ENCODE measurements at regions not wholly inside any gene's neighbourhood (a gene's known extent, or its start where the extent isn't known, plus 50 kb on each side); places are given as distances from the start of the nearest gene placed in this dataset.

DNA sequence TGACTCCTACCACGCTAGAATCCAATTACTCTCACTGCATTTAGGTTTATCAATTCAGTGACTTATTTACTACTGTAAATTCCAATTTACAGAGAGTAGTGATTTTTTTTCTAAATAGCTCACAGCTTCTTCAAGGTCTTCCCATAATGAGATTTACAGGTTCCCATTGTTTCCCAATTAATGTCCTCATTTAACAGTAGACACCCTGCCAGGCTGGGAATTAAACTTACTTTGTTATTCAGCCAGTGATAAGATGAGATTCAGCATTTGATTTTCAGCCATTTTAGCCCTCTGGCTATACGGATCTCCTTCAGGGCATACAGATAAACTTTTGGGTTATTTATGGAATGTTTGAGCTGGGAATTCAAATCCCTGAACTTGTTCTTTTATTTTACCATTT is 582.9 kb upstream of the EYS start (continued):
- TF ChIP-seq HOXB13 (CRISPR knock-in tag; IDR thresholded peaks at IDR 0.05; ENCODE audit: low read depth) (no peak), GATA3 (IDR thresholded peaks at IDR 0.05; ENCODE audit: borderline replicate concordance) (no peak)
- TF ChIP-seq, protein P1, sequence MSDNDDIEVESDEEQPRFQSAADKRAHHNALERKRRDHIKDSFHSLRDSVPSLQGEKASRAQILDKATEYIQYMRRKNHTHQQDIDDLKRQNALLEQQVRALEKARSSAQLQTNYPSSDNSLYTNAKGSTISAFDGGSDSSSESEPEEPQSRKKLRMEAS (IDR thresholded peaks at IDR 0.05): no peak

DNA sequence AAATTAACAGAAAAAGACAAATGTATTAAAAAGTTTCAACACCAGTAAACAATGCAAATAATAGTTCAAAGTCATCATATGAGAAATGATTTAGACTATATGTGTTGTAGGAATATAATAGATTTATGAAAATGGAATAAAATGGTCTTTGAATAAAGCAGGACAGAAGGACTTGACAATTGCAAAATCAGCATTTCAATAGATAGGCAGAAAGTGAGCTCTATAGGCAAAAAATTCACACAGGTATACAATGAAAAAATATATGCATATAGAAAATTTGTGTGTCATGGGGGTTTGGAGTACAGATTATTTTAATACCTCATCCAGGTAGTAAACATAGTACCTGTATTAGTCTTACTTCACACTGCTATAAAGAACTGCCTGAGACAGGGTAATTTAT is 571.1 kb upstream of the EYS start:
- TF ChIP-seq ESRRA (IDR thresholded peaks at IDR 0.05; ENCODE audit: borderline replicate concordance, low read length): no peak
- no peak for TF ChIP-seq HOXA7 (CRISPR knock-in tag; IDR thresholded peaks at IDR 0.05)
- TF ChIP-seq, protein P2, sequence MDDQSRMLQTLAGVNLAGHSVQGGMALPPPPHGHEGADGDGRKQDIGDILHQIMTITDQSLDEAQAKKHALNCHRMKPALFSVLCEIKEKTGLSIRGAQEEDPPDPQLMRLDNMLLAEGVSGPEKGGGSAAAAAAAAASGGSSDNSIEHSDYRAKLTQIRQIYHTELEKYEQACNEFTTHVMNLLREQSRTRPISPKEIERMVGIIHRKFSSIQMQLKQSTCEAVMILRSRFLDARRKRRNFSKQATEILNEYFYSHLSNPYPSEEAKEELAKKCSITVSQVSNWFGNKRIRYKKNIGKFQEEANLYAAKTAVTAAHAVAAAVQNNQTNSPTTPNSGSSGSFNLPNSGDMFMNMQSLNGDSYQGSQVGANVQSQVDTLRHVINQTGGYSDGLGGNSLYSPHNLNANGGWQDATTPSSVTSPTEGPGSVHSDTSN (IDR thresholded peaks at IDR 0.05): no peak
- TF ChIP-seq FOSB (CRISPR knock-in tag; IDR thresholded peaks at IDR 0.05): no peak
- no peak for TF ChIP-seq RARB (CRISPR knock-in tag; IDR thresholded peaks at IDR 0.05)
- TF ChIP-seq MAZ (IDR thresholded peaks at IDR 0.05; ENCODE audit: borderline replicate concordance, low read depth, low read length): no peak
- TF ChIP-seq HDAC2 (IDR thresholded peaks at IDR 0.05): no peak
- TF ChIP-seq, protein P3, sequence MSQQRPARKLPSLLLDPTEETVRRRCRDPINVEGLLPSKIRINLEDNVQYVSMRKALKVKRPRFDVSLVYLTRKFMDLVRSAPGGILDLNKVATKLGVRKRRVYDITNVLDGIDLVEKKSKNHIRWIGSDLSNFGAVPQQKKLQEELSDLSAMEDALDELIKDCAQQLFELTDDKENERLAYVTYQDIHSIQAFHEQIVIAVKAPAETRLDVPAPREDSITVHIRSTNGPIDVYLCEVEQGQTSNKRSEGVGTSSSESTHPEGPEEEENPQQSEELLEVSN (IDR thresholded peaks at IDR 0.05; ENCODE audit: borderline replicate concordance, low read depth): no peak
- no peak for TF ChIP-seq MAFK (IDR thresholded peaks at IDR 0.05; ENCODE audit: partially characterized antibody)
- no peak for TF ChIP-seq RAD21 (conservative IDR thresholded peaks at IDR 0.05 in 1 of 2, IDR thresholded peaks at IDR 0.05 in 1 of 2)
- TF ChIP-seq EHF (CRISPR knock-in tag; IDR thresholded peaks at IDR 0.05): no peak
- TF ChIP-seq TP53 (CRISPR knock-in tag; IDR thresholded peaks at IDR 0.05): no peak
- TF ChIP-seq, protein P4, sequence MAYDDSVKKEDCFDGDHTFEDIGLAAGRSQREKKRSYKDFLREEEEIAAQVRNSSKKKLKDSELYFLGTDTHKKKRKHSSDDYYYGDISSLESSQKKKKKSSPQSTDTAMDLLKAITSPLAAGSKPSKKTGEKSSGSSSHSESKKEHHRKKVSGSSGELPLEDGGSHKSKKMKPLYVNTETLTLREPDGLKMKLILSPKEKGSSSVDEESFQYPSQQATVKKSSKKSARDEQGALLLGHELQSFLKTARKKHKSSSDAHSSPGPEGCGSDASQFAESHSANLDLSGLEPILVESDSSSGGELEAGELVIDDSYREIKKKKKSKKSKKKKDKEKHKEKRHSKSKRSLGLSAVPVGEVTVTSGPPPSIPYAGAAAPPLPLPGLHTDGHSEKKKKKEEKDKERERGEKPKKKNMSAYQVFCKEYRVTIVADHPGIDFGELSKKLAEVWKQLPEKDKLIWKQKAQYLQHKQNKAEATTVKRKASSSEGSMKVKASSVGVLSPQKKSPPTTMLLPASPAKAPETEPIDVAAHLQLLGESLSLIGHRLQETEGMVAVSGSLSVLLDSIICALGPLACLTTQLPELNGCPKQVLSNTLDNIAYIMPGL (CRISPR knock-in tag; IDR thresholded peaks at IDR 0.05; ENCODE audit: borderline replicate concordance): no peak
- TF ChIP-seq EP300 (IDR thresholded peaks at IDR 0.05): no peak
- TF ChIP-seq SREBF2 (IDR thresholded peaks at IDR 0.05): no peak
- TF ChIP-seq, protein P5, sequence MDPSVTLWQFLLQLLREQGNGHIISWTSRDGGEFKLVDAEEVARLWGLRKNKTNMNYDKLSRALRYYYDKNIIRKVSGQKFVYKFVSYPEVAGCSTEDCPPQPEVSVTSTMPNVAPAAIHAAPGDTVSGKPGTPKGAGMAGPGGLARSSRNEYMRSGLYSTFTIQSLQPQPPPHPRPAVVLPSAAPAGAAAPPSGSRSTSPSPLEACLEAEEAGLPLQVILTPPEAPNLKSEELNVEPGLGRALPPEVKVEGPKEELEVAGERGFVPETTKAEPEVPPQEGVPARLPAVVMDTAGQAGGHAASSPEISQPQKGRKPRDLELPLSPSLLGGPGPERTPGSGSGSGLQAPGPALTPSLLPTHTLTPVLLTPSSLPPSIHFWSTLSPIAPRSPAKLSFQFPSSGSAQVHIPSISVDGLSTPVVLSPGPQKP (IDR thresholded peaks at IDR 0.05; ENCODE audit: low read depth, low read length): no peak
- no peak for TF ChIP-seq CHD4 (IDR thresholded peaks at IDR 0.05; ENCODE audit: borderline replicate concordance)
- no peak for TF ChIP-seq PHF8 (IDR thresholded peaks at IDR 0.05; ENCODE audit: borderline replicate concordance, low read depth)
- TF ChIP-seq, protein P6, sequence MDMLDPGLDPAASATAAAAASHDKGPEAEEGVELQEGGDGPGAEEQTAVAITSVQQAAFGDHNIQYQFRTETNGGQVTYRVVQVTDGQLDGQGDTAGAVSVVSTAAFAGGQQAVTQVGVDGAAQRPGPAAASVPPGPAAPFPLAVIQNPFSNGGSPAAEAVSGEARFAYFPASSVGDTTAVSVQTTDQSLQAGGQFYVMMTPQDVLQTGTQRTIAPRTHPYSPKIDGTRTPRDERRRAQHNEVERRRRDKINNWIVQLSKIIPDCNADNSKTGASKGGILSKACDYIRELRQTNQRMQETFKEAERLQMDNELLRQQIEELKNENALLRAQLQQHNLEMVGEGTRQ (IDR thresholded peaks at IDR 0.05): no peak
- TF ChIP-seq RCOR1 (IDR thresholded peaks at IDR 0.05; ENCODE audit: low read depth, low read length): no peak
- Histone ChIP-seq H3K9me3 (no peaks in the 10 kb centered on the region), H3K4me2 (no peak overlapping the region), H3K27ac (no peak overlapping the region), H3K4me3 (no peak overlapping the region), H3K4me1 (no peaks in the 10 kb centered on the region)
- POLR2A ChIA-PET: no interaction called here
- no peak for ATAC-seq
- CTCF ChIA-PET: no interaction called here
- DNase-seq (ENCODE audit: low read depth in 1 of 2, low spot score in 1 of 2): no peak
- no peak for FAIRE-seq

Data from A549 (cell line).